ENCODE measurements at regions not wholly inside any gene's neighbourhood (a gene's known extent, or its start where the extent isn't known, plus 50 kb on each side); places are given as distances from the start of the nearest gene placed in this dataset.

DNA sequence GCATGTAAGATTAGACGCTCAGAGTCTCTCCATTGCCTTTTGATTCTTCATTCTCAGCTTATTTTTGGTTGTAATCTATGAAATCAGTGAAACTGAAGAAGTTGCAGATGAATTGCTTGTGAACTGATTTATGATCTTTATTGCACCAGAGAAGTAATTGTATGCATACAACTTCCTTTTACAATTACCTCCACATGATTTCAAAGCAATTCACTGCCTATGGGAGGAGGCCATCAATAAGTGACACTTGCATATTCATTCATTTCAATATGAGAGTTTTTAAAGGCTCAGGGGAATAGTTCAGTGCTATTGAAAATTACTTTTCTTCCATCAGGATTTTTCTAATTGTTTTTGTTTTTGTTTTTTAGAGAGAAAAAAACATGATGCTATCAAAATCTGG, 222.3 kb downstream of the NKX6-1 start:
- TF ChIP-seq, protein P1, sequence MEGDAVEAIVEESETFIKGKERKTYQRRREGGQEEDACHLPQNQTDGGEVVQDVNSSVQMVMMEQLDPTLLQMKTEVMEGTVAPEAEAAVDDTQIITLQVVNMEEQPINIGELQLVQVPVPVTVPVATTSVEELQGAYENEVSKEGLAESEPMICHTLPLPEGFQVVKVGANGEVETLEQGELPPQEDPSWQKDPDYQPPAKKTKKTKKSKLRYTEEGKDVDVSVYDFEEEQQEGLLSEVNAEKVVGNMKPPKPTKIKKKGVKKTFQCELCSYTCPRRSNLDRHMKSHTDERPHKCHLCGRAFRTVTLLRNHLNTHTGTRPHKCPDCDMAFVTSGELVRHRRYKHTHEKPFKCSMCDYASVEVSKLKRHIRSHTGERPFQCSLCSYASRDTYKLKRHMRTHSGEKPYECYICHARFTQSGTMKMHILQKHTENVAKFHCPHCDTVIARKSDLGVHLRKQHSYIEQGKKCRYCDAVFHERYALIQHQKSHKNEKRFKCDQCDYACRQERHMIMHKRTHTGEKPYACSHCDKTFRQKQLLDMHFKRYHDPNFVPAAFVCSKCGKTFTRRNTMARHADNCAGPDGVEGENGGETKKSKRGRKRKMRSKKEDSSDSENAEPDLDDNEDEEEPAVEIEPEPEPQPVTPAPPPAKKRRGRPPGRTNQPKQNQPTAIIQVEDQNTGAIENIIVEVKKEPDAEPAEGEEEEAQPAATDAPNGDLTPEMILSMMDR (IDR thresholded peaks at IDR 0.05), result no peak
- no peaks in the 10 kb centered on the region for H3K4me1 ChIP-seq
- DNase-seq (no peak), ATAC-seq (no peak)
- intact Hi-C loops (cut with DNase I), result no loop called here
- WGBS, 3 donors, result 83 to 86% (median 84%) methylated on average over 1 of the region's 1 CpG
- H3K27me3 ChIP-seq (ENCODE audit: insufficient read depth in 3 of 3, low read length in 2 of 3), result no peaks in the 10 kb centered on the region
- H3K4me3 ChIP-seq, result no peak overlapping the region
- H3K9me3 ChIP-seq, result no peaks in the 10 kb centered on the region
- H3K27ac ChIP-seq, result no peak overlapping the region
- H3K36me3 ChIP-seq (ENCODE audit: insufficient read depth in 1 of 2, low read depth in 1 of 2), result no peaks in the 10 kb centered on the region

DNA sequence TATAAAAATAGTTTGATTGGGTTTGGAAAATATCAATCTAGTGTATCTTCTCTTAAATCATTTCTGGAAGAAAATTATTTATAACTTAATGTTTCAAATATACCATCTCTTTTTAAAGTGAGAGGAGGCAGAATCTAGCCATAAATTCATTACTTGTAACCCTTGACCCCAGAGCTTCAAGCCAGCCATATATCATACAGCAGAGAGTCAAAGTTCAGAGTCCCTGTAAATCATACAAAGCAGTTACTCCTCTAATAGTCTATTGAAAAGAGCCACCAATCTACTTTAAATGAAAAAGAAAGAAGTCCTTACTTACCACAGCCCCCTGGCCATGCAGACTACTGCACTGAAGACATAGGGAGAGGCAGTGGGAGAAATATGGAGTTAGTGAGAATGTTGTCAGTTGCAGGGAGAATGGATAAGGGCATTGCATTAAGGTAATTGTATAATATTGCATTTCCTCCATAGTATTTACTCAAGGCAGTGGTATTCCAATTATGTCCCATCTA, 229.5 kb downstream of the NKX6-1 start:
- no peak for ATAC-seq
- intact Hi-C loops (cut with DNase I), result no loop called here
- H3K9me3 ChIP-seq, result no peaks in the 10 kb centered on the region

DNA sequence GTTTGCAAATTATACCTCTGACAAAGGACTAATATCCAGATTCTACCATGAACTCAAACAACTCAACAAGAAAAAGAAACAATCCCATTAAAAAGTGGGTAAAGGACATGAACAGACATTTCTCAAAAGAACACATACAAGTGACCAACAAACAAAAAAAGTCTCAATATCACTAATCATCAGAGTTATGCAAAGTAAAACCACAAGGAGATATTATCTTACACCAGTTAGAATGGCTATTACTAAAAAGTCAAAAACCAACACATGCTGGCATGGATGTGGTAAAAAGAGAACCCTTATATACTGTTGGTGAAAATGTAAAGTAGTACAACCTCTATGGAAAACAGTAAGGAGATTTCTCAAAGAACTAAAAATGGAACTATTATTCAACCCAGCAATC, 234.4 kb downstream of the NKX6-1 start:
- no peaks in the 10 kb centered on the region for H3K36me3 ChIP-seq (ENCODE audit: insufficient read depth in 1 of 2, low read depth in 1 of 2)
- peaks cover 11% of the 10 kb centered on the region for H3K9me3 ChIP-seq
- ATAC-seq (no peak), DNase-seq (no peak)
- TF ChIP-seq, protein P1 (IDR thresholded peaks at IDR 0.05), result no peak
- no peaks in the 10 kb centered on the region for H3K4me1 ChIP-seq
- no peak overlapping the region for H3K4me3 ChIP-seq
- no peaks in the 10 kb centered on the region for H3K27me3 ChIP-seq (ENCODE audit: insufficient read depth in 3 of 3, low read length in 2 of 3)
- H3K27ac ChIP-seq, result no peak overlapping the region
- intact Hi-C loops (cut with DNase I), result no loop called here

More for the DNA sequence above, 229.5 kb downstream of the NKX6-1 start:
- Histone ChIP-seq H3K27me3 (ENCODE audit: insufficient read depth in 3 of 3, low read length in 2 of 3) (no peaks in the 10 kb centered on the region), H3K4me3 (no peak overlapping the region), H3K27ac (no peak overlapping the region), H3K4me1 (no peaks in the 10 kb centered on the region), H3K36me3 (ENCODE audit: insufficient read depth in 1 of 2, low read depth in 1 of 2) (no peaks in the 10 kb centered on the region)
- DNase-seq, result no peak
- TF ChIP-seq, protein P1 (IDR thresholded peaks at IDR 0.05), result no peak

DNA sequence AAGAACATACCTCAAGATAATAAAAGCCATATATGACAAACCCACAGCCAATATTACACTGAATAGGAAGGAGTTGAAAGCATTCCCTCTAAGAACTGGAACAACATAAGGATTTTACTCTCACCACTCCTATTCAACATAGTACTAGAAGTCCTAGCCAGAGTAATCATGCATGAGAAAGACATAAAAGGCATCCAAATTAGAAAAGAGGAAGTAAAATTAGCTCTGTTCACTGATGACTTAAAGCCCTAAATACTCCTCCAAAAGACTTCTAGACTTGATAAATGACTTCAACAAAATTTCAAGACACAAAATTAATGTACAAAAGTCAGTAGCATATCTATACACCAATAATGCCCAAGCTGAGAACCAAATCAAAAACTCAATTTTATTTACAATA, 235.7 kb downstream of the NKX6-1 start:
- ATAC-seq (no peak), DNase-seq (no peak)
- no peak overlapping the region for H3K4me3 ChIP-seq
- H3K27ac ChIP-seq, result no peak overlapping the region
- H3K27me3 ChIP-seq (ENCODE audit: insufficient read depth in 3 of 3, low read length in 2 of 3), result no peaks in the 10 kb centered on the region
- intact Hi-C loops (cut with DNase I), result no loop called here
- H3K4me1 ChIP-seq, result no peaks in the 10 kb centered on the region
- no peaks in the 10 kb centered on the region for H3K36me3 ChIP-seq (ENCODE audit: insufficient read depth in 1 of 2, low read depth in 1 of 2)
- peaks cover 11% of the 10 kb centered on the region for H3K9me3 ChIP-seq
- TF ChIP-seq, protein P1 (IDR thresholded peaks at IDR 0.05), result no peak

DNA sequence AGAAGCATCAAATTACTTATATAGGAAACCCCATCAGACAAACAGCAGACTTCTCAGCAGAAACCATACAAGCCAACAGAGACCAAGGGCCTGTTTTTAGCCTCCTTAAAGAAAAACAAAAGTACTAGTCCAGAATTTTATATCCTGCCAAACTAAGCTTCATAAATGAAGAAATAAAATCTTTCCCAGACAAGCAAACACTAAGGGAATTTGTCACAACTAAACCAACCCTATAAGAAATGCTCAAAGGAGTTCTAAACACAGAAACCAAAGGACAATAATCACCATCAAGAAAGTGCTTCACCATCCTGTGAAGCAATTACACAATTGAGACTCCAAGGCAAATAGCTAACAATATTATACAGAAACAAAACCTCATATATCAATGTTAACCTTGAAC, 238.6 kb downstream of the NKX6-1 start:
- no peak for DNase-seq
- no peaks in the 10 kb centered on the region for H3K36me3 ChIP-seq (ENCODE audit: insufficient read depth in 1 of 2, low read depth in 1 of 2)
- H3K4me3 ChIP-seq, result no peak overlapping the region
- no peaks in the 10 kb centered on the region for H3K4me1 ChIP-seq
- H3K27me3 ChIP-seq (ENCODE audit: insufficient read depth in 3 of 3, low read length in 2 of 3), result no peaks in the 10 kb centered on the region
- intact Hi-C loops (cut with DNase I), result no loop called here
- ATAC-seq, result no peak
- peaks cover 11% of the 10 kb centered on the region for H3K9me3 ChIP-seq
- no peak overlapping the region for H3K27ac ChIP-seq
- TF ChIP-seq, protein P1 (IDR thresholded peaks at IDR 0.05), result no peak

Data from psoas muscle (tissue), 7 donors.